HL-60 (cell line): ENCODE measurements at regions not wholly inside any gene's neighbourhood (a gene's known extent, or its start where the extent isn't known, plus 50 kb on each side); places are given as distances from the start of the nearest gene placed in this dataset.

Source experiments
- DNase-seq, 2 experiments: peaks; one replicate each; pipeline ENCODE4 v3.0.0-alpha.2; 2010 to 2020; ENCODE audit warnings: low read depth in 1 of 2, low spot score in 1 of 2
- H3K27ac ChIP-seq: fragments of 250-450 bp; sonication (Bioruptor Pico); replicated peaks from 2 replicates; pipeline ENCODE4 v1.5.1; 2020; ENCODE audit warnings: mild to moderate bottlenecking, moderate library complexity
- H3K27me3 ChIP-seq: fragments of 250-450 bp; sonication (Bioruptor Pico); 2 replicates; pipeline ENCODE4 v1.5.1; 2021; ENCODE audit warnings: mild to moderate bottlenecking, moderate library complexity; ENCODE audit not compliant: insufficient read depth, poor library complexity, severe bottlenecking
- H3K4me3 ChIP-seq: replicated peaks from 2 replicates; pipeline ENCODE4 v1.5.1; 2011; ENCODE audit warnings: mild to moderate bottlenecking, control low read depth, low read length; ENCODE audit not compliant: insufficient read depth
- CTCF ChIP-seq: IDR thresholded peaks from one replicate; pipeline ENCODE4 v1.5.1; 2011; ENCODE audit warnings: low read length, control low read depth, inconsistent platforms; ENCODE audit not compliant: insufficient read depth
- GABPA ChIP-seq: IDR thresholded peaks from 2 replicates; pipeline ENCODE4 v1.6.1; 2012; ENCODE audit warnings: low read depth
- POLR2AphosphoS5 ChIP-seq: IDR thresholded peaks from 2 replicates; pipeline ENCODE4 v1.6.1; 2012; ENCODE audit warnings: low read depth
- SPI1 ChIP-seq: IDR thresholded peaks from 2 replicates; pipeline ENCODE4 v1.6.1; 2012; ENCODE audit warnings: low read depth, mild to moderate bottlenecking, borderline replicate concordance
- TF ChIP-seq, protein P1 (sequence below): IDR thresholded peaks from 2 replicates; pipeline ENCODE4 v1.6.1; 2012; ENCODE audit warnings: low read depth; ENCODE audit not compliant: insufficient replicate concordance

GRCh38 chr5:165327631-165328030, 1822.2 kb downstream of the MAT2B start:
- H3K27me3 ChIP-seq: no peaks in the 10 kb centered on the region
- no peak for DNase-seq
- no peak overlapping the region for H3K27ac ChIP-seq
- TF ChIP-seq POLR2AphosphoS5 (no peak), GABPA (no peak), CTCF (no peak), SPI1 (no peak)
- TF ChIP-seq, protein P1, sequence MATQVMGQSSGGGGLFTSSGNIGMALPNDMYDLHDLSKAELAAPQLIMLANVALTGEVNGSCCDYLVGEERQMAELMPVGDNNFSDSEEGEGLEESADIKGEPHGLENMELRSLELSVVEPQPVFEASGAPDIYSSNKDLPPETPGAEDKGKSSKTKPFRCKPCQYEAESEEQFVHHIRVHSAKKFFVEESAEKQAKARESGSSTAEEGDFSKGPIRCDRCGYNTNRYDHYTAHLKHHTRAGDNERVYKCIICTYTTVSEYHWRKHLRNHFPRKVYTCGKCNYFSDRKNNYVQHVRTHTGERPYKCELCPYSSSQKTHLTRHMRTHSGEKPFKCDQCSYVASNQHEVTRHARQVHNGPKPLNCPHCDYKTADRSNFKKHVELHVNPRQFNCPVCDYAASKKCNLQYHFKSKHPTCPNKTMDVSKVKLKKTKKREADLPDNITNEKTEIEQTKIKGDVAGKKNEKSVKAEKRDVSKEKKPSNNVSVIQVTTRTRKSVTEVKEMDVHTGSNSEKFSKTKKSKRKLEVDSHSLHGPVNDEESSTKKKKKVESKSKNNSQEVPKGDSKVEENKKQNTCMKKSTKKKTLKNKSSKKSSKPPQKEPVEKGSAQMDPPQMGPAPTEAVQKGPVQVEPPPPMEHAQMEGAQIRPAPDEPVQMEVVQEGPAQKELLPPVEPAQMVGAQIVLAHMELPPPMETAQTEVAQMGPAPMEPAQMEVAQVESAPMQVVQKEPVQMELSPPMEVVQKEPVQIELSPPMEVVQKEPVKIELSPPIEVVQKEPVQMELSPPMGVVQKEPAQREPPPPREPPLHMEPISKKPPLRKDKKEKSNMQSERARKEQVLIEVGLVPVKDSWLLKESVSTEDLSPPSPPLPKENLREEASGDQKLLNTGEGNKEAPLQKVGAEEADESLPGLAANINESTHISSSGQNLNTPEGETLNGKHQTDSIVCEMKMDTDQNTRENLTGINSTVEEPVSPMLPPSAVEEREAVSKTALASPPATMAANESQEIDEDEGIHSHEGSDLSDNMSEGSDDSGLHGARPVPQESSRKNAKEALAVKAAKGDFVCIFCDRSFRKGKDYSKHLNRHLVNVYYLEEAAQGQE: no peak
- H3K4me3 ChIP-seq: no peak overlapping the region

GRCh38 chr5:165328846-165329245, 1823.4 kb downstream of the MAT2B start:
- no peak for DNase-seq
- H3K27ac ChIP-seq: no peak overlapping the region
- no peak overlapping the region for H3K4me3 ChIP-seq
- TF ChIP-seq, protein P1: no peak
- TF ChIP-seq GABPA: no peak
- TF ChIP-seq SPI1: no peak
- TF ChIP-seq POLR2AphosphoS5: no peak
- TF ChIP-seq CTCF: no peak
- no peaks in the 10 kb centered on the region for H3K27me3 ChIP-seq

DNA sequence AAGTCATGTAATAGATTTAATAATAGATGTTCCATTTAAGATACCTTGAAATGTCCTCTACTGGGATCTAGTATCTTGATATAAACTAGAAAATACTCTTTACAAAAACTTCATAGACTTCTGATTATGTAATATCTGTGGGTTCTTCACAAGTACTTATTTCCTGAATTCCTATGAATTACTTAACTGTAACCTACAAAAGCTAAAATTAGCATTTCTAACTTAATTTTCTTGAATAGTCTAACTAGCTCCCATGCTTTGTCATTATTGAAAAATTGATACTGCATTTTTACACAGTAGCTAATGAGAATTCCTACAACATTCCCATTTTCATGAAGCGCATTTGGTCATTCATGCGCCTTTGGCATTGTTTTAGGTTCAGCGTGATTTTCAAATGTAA, 1828.2 kb downstream of the MAT2B start:
- H3K27me3 ChIP-seq: no peaks in the 10 kb centered on the region
- H3K4me3 ChIP-seq: no peak overlapping the region
- DNase-seq: no peak
- TF ChIP-seq, protein P1: no peak
- H3K27ac ChIP-seq: no peak overlapping the region

DNA sequence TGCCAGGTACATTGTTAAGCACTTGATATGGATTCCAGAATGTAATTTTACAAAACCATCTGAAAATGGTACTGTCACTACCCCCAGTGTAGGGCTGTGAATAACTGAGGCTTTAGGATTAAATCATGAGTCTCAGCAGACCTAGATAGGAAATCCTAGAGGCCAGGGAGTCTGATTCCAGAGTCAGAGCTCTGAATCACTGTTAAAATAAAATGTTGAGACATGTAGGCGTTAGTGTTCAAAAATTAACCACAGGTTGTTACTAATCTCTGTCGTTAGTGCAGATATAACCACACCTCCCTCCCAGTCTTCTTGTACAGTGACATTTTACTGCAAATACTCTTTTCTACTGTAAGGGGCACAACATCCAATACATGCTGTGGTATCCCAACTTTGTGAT, 1828.8 kb downstream of the MAT2B start:
- no peak for DNase-seq
- no peak for TF ChIP-seq SPI1
- no peak for TF ChIP-seq GABPA
- no peak for TF ChIP-seq POLR2AphosphoS5
- no peak for TF ChIP-seq CTCF
- TF ChIP-seq, protein P1: no peak
- no peaks in the 10 kb centered on the region for H3K27me3 ChIP-seq
- H3K27ac ChIP-seq: no peak overlapping the region
- no peak overlapping the region for H3K4me3 ChIP-seq
